ENCODE measurements at regions not wholly inside any gene's neighbourhood (a gene's known extent, or its start where the extent isn't known, plus 50 kb on each side); places are given as distances from the start of the nearest gene placed in this dataset.

- DNase-seq (ENCODE audit: low read depth in 2 of 3, low spot score in 2 of 3) = no peak
Measured at GRCh38 chr11:70568814-70569617, 170.7 kb downstream of the CTTN start.

DNA sequence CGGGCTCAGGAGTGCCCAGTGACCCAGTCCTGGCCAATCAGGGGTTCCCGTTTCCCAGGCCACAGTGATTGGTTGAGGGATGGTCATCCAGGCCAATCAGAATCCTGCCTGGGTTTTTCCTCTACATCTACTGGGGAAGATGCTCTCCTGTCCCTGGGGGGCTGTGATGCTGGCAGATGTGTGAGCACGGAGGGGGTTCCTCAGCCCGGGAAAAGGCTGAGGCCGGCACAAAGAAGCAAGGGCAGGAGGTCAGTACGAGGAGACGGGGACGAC is 171.2 kb downstream of the CTTN start:
- DNase-seq (ENCODE audit: low read depth in 2 of 3, low spot score in 2 of 3) = no peak

DNA sequence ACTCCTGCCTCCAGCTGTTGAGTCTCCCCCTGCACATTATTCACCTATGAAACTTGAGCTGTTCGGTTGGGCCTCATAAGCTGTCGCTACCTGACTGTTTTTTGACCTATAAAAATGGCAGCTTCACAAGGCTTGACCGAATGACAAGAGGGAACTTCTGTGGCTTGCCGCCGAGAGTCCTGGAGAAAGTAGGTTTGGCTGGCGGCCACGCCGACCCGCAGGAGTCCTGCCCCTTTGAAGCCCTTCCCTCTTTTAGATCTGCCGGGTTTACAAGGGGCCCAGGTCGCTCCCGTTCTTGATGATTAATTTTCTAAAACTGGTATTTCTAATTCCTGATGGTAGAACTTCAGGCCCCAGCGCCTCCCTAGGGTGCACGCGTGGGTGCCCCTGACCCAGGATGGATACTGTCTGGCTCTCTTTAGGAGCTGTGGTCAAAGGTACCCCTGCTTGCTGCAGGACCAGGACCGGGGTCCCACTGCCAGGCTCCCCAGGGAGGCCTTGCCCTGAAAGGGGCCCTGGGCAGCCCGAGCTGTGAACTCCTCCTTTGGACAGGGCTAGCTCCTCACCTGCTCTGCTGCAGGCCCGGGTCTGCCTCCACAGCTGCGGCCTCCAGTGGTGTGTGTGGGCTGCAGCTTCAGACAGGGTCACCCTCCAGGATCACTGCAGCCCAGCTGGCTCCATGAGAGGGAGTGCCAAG is 171.8 kb downstream of the CTTN start:
- DNase-seq (ENCODE audit: low read depth in 2 of 3, low spot score in 2 of 3) = no peak

DNA sequence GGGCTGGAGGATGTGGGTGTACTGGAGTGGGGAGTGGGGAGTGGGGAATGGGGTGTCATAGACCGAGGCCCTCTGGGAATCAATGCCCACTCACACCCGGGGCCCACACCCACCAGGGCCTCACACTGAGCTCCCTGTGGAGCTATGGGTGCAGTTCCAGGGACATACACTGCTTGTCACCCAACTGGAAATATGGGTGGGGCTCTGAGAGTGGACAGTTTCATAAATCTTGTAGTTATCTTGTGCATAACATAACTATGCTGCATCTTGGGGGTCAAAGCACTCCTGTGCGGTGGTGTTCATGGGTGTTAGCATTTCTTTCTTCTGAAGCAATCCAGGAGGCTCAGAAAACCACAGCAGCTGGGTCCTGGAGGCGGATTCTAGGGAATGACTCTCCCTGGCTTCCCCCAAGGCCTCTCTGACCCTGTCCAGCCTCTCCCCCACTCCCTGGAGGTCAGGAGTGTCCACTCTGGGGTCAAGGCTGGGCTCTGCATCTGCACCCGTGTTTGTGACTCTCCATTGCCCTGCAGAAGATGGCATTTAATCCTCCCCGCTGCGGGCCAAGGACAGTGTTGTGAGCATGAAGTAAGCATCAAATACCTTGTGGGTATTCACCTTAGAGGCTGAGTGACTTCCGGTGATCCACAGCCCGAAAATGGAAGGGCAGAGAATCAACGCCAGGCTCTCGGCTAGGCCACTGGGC is 172.5 kb downstream of the CTTN start:
- DNase-seq (ENCODE audit: low read depth in 2 of 3, low spot score in 2 of 3) = no peak

DNA sequence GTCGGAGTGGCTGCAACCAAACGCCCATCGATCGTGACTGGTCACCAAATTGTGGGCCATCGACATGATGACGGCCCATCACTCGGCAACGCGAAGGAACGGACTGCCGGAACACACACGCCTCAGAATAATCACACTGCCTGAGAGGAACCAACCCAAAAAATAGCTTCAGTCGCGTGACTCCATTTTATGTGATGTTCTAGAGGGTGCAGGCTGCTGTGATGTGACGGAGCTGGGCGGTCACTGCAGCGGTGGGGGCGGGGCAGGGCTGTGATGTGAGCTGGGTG is 174.6 kb downstream of the CTTN start:
- DNase-seq (ENCODE audit: low read depth in 2 of 3, low spot score in 2 of 3) = no peak

DNA sequence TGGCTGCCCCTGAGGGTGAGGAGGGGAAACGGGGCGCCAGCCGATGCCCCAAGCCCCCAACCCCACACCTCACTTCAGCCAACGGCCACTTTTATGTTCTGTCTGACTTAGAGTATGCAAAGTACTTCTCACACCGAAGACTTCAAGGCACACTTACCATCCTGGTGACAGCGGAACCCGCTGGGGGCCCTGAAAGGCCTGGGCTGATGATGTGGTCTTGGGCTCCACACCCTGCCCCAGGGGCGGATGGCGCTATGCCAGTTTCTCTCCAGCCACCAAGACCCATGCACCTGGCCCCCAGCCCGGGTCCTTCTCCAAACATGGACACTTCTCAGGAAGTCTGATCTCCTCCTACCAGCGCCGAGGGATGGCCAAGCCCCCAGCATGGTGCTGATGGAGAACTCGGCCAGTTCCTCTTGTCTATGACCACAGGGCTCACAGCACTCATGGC is 175.4 kb downstream of the CTTN start:
- DNase-seq (ENCODE audit: low read depth in 2 of 3, low spot score in 2 of 3) = no peak

GRCh38 chr11:70574725-70575347 is 176.5 kb downstream of the CTTN start:
- DNase-seq (ENCODE audit: low read depth in 2 of 3, low spot score in 2 of 3) = no peak

GRCh38 chr11:70575396-70576060 is 177.2 kb downstream of the CTTN start:
- no peak for DNase-seq (ENCODE audit: low read depth in 2 of 3, low spot score in 2 of 3)

DNA sequence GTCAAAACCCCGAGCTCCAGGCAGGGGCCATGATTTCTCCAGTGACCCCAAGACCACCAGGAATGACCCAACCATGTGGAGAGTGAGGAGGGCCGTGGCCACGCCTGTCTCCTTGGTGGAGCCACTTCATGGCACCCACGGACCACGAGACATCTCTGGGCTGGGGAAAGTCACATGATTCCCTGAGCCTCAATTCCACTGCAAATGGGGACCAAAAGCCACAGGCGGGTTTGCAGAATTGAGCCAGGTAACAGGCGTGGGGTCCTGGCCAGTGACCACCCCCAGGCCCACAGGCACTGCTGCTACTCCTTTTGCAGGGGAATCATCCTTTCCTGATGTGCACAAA is 178.9 kb downstream of the CTTN start:
- DNase-seq (ENCODE audit: low read depth in 2 of 3, low spot score in 2 of 3) = no peak

GRCh38 chr11:70577948-70578347 is 179.6 kb downstream of the CTTN start:
- DNase-seq (ENCODE audit: low read depth in 2 of 3, low spot score in 2 of 3) = no peak

DNA sequence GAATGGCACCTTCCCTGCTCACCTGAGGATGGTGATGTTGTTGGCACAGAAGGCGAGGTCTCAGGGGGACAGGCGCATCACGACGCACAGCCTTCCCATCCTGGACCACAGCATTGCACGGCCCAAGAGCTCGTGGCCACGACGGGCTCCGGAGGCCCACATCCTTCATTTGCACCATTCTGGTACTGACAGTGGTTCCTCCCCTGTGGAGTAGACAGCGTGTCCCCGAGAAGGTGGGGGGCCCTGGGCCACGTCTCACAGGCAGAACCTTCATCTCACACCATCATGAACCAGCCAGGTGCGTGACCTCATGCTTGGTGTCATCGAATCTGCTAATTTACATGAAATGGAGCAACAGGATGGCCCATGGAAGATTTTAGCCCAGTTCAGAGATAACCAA is 180.0 kb downstream of the CTTN start:
- no peak for DNase-seq (ENCODE audit: low read depth in 2 of 3, low spot score in 2 of 3)

- DNase-seq (ENCODE audit: low read depth in 2 of 3, low spot score in 2 of 3) = no peak
Measured at GRCh38 chr11:70578831-70579230, 180.5 kb downstream of the CTTN start.

GRCh38 chr11:70579316-70579955 is 181.1 kb downstream of the CTTN start:
- DNase-seq (ENCODE audit: low read depth in 2 of 3, low spot score in 2 of 3) = no peak

DNA sequence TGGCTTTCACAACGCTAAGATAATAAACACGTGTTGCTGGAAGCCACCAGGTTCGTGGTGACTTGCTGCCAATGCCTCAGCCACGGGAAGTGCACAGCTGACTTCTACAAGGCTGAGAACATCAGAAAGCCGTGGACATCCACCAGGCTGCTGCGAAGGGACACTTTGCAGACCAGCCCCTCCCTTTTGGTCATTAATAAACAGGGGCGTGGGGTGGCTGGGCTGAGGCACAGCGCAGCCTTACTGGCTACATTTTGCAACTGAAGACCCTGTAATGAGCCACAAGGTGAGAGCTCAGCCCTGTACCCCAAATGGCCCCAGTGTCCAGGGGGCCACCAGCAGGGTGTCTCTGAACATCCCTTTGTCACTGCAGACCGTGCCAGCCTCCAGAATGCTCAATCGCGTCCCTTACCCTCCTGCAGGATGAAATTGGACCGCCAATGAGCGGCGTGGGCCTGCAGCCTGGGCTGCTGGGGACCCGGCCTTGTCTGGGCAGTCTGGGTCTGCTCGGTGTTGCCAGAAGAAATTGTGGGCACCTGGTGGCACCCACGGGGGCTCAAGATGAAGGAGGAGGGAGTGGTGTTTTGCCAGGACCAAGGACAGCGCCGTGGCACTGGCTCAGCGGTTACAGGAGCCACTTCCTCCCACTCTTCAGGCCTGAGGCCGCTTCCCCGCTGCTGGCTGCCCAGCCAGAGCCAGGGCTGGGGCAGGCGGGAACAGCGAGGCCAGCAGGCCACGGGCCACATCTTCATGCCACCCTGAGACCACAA is 181.9 kb downstream of the CTTN start:
- DNase-seq (ENCODE audit: low read depth in 2 of 3, low spot score in 2 of 3) = peak in 2 of 3 donors; percentile 20 to 54

GRCh38 chr11:70581991-70582885 is 183.9 kb downstream of the CTTN start:
- no peak for DNase-seq (ENCODE audit: low read depth in 2 of 3, low spot score in 2 of 3)

DNA sequence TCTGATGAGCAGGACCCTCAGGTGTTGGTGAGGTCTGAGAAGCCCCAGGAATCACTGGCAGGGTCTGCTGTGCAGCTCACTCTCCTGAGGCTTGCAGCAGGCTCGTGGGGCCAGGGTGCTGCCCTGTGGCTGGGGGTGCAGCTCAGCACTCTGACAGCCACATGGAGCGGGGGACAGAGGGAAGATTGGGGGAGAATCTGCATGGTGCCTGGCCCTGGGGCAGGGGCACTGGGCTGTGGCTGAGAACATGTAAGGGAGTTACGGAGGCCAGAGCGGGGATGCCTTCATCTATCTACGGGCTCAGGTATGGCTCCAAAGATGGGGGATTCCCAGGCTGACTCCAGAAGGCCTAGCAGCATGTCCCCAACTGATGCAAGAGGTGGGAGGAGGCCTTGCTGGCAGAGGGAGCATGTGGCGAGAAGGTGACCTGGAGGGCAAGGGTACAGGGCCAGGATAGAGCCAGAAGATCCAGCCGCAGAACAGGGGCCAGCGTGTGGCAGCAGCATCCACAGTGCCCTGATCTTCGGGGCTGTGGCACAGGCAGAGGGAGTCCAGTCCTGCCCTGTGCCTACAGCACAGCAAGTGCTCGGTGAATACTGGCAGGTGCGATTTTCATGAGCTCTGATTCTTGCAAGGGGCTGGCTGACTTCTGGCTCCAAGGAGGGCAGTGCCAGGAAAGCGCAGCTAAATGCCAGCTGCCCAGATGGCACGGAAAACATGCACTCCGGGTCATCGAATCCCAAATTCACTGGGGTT is 184.7 kb downstream of the CTTN start:
- DNase-seq (ENCODE audit: low read depth in 2 of 3, low spot score in 2 of 3) = no peak

DNA sequence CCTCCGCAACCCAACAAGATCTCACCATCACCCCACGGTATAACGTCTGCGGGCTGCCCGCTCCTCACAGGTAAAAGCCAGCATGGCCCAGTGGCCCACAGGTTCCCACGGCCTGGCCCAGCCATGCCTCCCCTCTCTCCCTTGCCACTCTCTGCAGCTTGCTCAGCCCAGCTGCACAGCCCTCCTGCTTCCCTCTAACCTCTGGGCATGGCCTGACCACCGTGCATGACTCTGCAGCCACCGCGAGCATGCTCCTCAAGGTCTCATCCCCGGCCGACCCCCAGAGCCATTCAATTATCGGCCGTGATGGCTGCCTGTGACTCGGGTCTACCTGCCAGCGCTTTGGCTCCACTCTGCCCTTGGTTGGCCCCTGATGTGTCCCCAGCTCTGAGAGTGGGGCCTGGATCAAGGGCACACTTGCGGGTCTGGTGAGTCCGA is 185.5 kb downstream of the CTTN start:
- DNase-seq (ENCODE audit: low read depth in 2 of 3, low spot score in 2 of 3) = no peak

All from hematopoietic multipotent progenitor cell (in vitro differentiated cells).